Neural cell (in vitro differentiated cells): ENCODE measurements at regions not wholly inside any gene's neighbourhood (a gene's known extent, or its start where the extent isn't known, plus 50 kb on each side); places are given as distances from the start of the nearest gene placed in this dataset.
A peak's percentile ranks its signal among the peaks of the same experiment; 100 is the strongest.

Experiments
- H2AFZ ChIP-seq: fragments of 200-600, 300-800 bp; sonication (generic), shearing (Covaris generic); 2 replicates; pipeline ENCODE4 v1.6.0; 2014; ENCODE audit warnings: low read depth, mild to moderate bottlenecking, antibody characterized with exemption, low read length, moderate library complexity
- H3F3A ChIP-seq: fragments of 200-600 bp; shearing (Covaris generic); 2 replicates; pipeline ENCODE4 v1.6.1; 2016; ENCODE audit warnings: mild to moderate bottlenecking, moderate library complexity, mixed read lengths, antibody characterized with exemption, low read length; ENCODE audit not compliant: insufficient read depth, poor library complexity, severe bottlenecking
- H3K27ac ChIP-seq: fragments of 200-600, 300-800 bp; sonication (generic), shearing (Covaris generic); 2 replicates; pipeline ENCODE4 v1.5.1; 2014; ENCODE audit warnings: mild to moderate bottlenecking, low read length, moderate library complexity
- H3K27me3 ChIP-seq: fragments of 300-800, 200-600 bp; sonication (generic), shearing (Covaris generic); 2 replicates; pipeline ENCODE4 v1.6.0; 2014; ENCODE audit warnings: mild to moderate bottlenecking, low read depth, low read length, moderate library complexity; ENCODE audit not compliant: insufficient read depth
- H3K36me3 ChIP-seq: fragments of 300-800, 200-600 bp; sonication (generic), shearing (Covaris generic); 2 replicates; pipeline ENCODE4 v1.5.1; 2014; ENCODE audit warnings: mild to moderate bottlenecking, antibody characterized with exemption, low read length, moderate library complexity; ENCODE audit not compliant: insufficient read depth
- H3K4me2 ChIP-seq: fragments of 300-800, 200-600 bp; sonication (generic), shearing (Covaris generic); 2 replicates; pipeline ENCODE4 v1.6.0; 2014; ENCODE audit warnings: mild to moderate bottlenecking, low read length
- H3K4me3 ChIP-seq: fragments of 300-800, 200-600 bp; sonication (generic), shearing (Covaris generic); 2 replicates; pipeline ENCODE4 v1.5.1; 2014; ENCODE audit warnings: mild to moderate bottlenecking, low read length, moderate library complexity
- H3K79me2 ChIP-seq: fragments of 200-600 bp; shearing (Covaris generic); replicated peaks from 2 replicates; pipeline ENCODE4 v1.6.0; 2014; ENCODE audit warnings: mild to moderate bottlenecking, low read length, moderate library complexity; ENCODE audit not compliant: insufficient read depth
- H3K9ac ChIP-seq: fragments of 300-800, 200-600 bp; sonication (generic), shearing (Covaris generic); 2 replicates; pipeline ENCODE4 v1.6.1; 2016; ENCODE audit warnings: mild to moderate bottlenecking, low read length, mixed read lengths
- H3K9me2 ChIP-seq: fragments of 200-600 bp; shearing (Covaris generic); 2 replicates; pipeline ENCODE4 v1.6.1; 2016; ENCODE audit warnings: mild to moderate bottlenecking, low read length, mixed read lengths; ENCODE audit not compliant: insufficient read depth
- H3K9me3 ChIP-seq: fragments of 200-600, 300-800 bp; sonication (generic), shearing (Covaris generic); 2 replicates; pipeline ENCODE4 v1.6.1; 2016; ENCODE audit warnings: mild to moderate bottlenecking, mixed run types, low read length, moderate library complexity, mixed read lengths
- H4K20me1 ChIP-seq: fragments of 200-600 bp; shearing (Covaris generic); 2 replicates; pipeline ENCODE4 v1.6.1; 2016; ENCODE audit warnings: mild to moderate bottlenecking, mixed run types; ENCODE audit not compliant: insufficient read depth
- EP300 ChIP-seq: fragments of 450-650 bp; conservative IDR thresholded peaks from 2 replicates; pipeline ENCODE4 v1.6.1; 2014; ENCODE audit warnings: antibody characterized with exemption, mild to moderate bottlenecking, moderate library complexity; ENCODE audit not compliant: poor library complexity, severe bottlenecking
- EZH2 ChIP-seq: fragments of 200-600, 300-800 bp; shearing (Covaris generic), sonication (generic); IDR thresholded peaks from 2 replicates; pipeline ENCODE4 v1.6.1; 2014; ENCODE audit warnings: antibody characterized with exemption, low read length, borderline replicate concordance, mild to moderate bottlenecking; ENCODE audit not compliant: insufficient read depth, poor library complexity, severe bottlenecking
- MXI1 ChIP-seq: fragments of 450-650 bp; conservative IDR thresholded peaks from 2 replicates; pipeline ENCODE4 v1.6.1; 2014; ENCODE audit warnings: antibody characterized with exemption, mild to moderate bottlenecking; ENCODE audit not compliant: poor library complexity, severe bottlenecking
- POLR2AphosphoS5 ChIP-seq: IDR thresholded peaks from 2 replicates; pipeline ENCODE4 v1.6.1; 2012
- RAD21 ChIP-seq: fragments of 450-650 bp; conservative IDR thresholded peaks from 2 replicates; pipeline ENCODE4 v1.6.1; 2014; ENCODE audit warnings: antibody characterized with exemption, mild to moderate bottlenecking, moderate library complexity
- REST ChIP-seq: IDR thresholded peaks from 2 replicates; pipeline ENCODE4 v1.6.1; 2012; ENCODE audit warnings: borderline replicate concordance
- SMC3 ChIP-seq: fragments of 450-650 bp; conservative IDR thresholded peaks from 2 replicates; pipeline ENCODE4 v1.6.1; 2014; ENCODE audit warnings: antibody characterized with exemption, mild to moderate bottlenecking, moderate library complexity; ENCODE audit not compliant: poor library complexity
- TAF1 ChIP-seq: IDR thresholded peaks from 2 replicates; pipeline ENCODE4 v1.6.1; 2012; ENCODE audit warnings: low read depth
- TF ChIP-seq, protein P1 (sequence below): fragments of 450-650 bp; IDR thresholded peaks from 2 replicates; pipeline ENCODE4 v1.5.1; 2014; ENCODE audit warnings: antibody characterized with exemption, mild to moderate bottlenecking, moderate library complexity; ENCODE audit not compliant: poor library complexity, severe bottlenecking

DNA sequence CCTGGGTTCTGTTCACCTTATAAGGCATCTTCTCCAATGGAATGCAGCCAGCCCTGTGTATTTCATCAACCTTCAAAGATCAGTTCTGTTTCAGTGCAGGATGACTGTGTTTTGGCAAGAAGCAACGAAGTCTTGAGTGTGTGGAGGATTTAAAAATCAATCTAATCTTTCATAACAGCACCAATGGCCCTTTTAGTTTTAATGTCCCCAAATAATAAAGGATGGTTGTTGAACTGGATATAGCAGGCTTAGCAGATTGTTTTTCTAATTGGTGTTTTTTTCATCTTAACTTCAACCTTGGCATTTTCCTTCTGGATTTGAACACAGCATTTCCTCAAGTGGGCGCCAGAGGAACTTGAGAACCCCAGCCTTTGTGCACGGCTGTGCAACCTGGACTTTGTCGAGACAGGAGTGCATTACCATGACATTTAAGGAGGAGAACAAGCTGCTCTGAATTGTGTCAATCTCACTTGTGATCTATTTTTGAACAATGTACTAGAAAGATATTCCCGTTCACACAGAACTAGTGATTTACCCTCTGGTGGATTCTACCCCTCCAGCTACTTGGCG lies 313.3 kb upstream of the AKR1E2 start:
- H3K9me3 ChIP-seq = no peaks in the 10 kb centered on the region
- no peaks in the 10 kb centered on the region for H4K20me1 ChIP-seq
- TF ChIP-seq RAD21 = peak; percentile 61
- TF ChIP-seq TAF1 = no peak
- no peak for TF ChIP-seq EZH2
- TF ChIP-seq EP300 = no peak
- no peak for TF ChIP-seq REST
- TF ChIP-seq, protein P1, sequence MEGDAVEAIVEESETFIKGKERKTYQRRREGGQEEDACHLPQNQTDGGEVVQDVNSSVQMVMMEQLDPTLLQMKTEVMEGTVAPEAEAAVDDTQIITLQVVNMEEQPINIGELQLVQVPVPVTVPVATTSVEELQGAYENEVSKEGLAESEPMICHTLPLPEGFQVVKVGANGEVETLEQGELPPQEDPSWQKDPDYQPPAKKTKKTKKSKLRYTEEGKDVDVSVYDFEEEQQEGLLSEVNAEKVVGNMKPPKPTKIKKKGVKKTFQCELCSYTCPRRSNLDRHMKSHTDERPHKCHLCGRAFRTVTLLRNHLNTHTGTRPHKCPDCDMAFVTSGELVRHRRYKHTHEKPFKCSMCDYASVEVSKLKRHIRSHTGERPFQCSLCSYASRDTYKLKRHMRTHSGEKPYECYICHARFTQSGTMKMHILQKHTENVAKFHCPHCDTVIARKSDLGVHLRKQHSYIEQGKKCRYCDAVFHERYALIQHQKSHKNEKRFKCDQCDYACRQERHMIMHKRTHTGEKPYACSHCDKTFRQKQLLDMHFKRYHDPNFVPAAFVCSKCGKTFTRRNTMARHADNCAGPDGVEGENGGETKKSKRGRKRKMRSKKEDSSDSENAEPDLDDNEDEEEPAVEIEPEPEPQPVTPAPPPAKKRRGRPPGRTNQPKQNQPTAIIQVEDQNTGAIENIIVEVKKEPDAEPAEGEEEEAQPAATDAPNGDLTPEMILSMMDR = peak; percentile 54
- TF ChIP-seq SMC3 = peak; percentile 58
- TF ChIP-seq POLR2AphosphoS5 = no peak
- TF ChIP-seq MXI1 = no peak
- no peak overlapping the region for H2AFZ ChIP-seq
- no peaks in the 10 kb centered on the region for H3K79me2 ChIP-seq
- H3K4me2 ChIP-seq = no peak overlapping the region
- no peaks in the 10 kb centered on the region for H3F3A ChIP-seq
- H3K4me3 ChIP-seq = no peak overlapping the region
- H3K9me2 ChIP-seq = no peaks in the 10 kb centered on the region
- no peaks in the 10 kb centered on the region for H3K36me3 ChIP-seq
- no peak overlapping the region for H3K27ac ChIP-seq
- H3K27me3 ChIP-seq = no peaks in the 10 kb centered on the region
- no peak overlapping the region for H3K9ac ChIP-seq

GRCh38 chr10:4512196-4512595 lies 313.8 kb upstream of the AKR1E2 start:
- H4K20me1 ChIP-seq = no peaks in the 10 kb centered on the region
- H3K4me2 ChIP-seq = no peak overlapping the region
- no peak overlapping the region for H3K27ac ChIP-seq
- no peak overlapping the region for H2AFZ ChIP-seq
- no peaks in the 10 kb centered on the region for H3K9me2 ChIP-seq
- H3K27me3 ChIP-seq = no peaks in the 10 kb centered on the region
- no peaks in the 10 kb centered on the region for H3K79me2 ChIP-seq
- H3K9ac ChIP-seq = no peak overlapping the region
- no peaks in the 10 kb centered on the region for H3K36me3 ChIP-seq
- H3K9me3 ChIP-seq = no peaks in the 10 kb centered on the region
- TF ChIP-seq REST = no peak
- H3K4me3 ChIP-seq = no peak overlapping the region
- no peaks in the 10 kb centered on the region for H3F3A ChIP-seq
